Adrenal gland (tissue), 5 donors: ENCODE measurements at regions not wholly inside any gene's neighbourhood (a gene's known extent, or its start where the extent isn't known, plus 50 kb on each side); places are given as distances from the start of the nearest gene placed in this dataset.

Source experiments
- POLR2A ChIP-seq, 2 donors: fragments of 450-650 bp; IDR thresholded peaks; one replicate each; pipeline ENCODE4 v1.6.1; 2017; ENCODE audit warnings: antibody characterized with exemption in 2 of 2, mild to moderate bottlenecking in 2 of 2, moderate library complexity in 1 of 2
- TF ChIP-seq, protein P1 (sequence below), 6 experiments: fragments of 450-650 bp in 4 of 6; fragments of 200-600 bp in 2 of 6; sonication (generic) in 1 of 6; IDR thresholded peaks; 1 replicate in 5 of 6; 2 replicates in 1 of 6; pipeline versions ENCODE4 v1.5.1 to v1.8.0; 2016 to 2021; ENCODE audit warnings: antibody characterized with exemption in 6 of 6, mild to moderate bottlenecking in 2 of 6, moderate library complexity in 1 of 6
- donor health status: DM: no; HTN: no; CAD: no.

DNA sequence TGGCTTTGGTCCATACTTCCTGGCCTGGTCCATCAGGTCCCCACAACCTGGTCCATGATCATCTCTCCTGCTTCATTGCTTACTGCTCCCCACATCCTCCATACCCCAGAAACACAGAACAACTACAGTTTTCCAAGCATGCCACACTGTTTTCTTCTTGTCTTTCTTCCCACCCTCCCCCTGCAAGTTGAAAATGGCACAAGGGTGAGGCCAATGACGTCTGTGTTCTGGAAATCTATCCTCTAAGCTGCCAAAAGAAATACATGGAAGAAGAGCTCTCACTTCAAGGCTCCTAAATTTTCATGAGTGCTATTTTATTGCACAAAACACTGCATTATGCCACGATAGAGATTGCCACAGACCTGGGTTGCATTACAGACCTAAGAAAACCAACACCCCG lies 404.4 kb downstream of the VPS13C start:
- TF ChIP-seq, protein P1, sequence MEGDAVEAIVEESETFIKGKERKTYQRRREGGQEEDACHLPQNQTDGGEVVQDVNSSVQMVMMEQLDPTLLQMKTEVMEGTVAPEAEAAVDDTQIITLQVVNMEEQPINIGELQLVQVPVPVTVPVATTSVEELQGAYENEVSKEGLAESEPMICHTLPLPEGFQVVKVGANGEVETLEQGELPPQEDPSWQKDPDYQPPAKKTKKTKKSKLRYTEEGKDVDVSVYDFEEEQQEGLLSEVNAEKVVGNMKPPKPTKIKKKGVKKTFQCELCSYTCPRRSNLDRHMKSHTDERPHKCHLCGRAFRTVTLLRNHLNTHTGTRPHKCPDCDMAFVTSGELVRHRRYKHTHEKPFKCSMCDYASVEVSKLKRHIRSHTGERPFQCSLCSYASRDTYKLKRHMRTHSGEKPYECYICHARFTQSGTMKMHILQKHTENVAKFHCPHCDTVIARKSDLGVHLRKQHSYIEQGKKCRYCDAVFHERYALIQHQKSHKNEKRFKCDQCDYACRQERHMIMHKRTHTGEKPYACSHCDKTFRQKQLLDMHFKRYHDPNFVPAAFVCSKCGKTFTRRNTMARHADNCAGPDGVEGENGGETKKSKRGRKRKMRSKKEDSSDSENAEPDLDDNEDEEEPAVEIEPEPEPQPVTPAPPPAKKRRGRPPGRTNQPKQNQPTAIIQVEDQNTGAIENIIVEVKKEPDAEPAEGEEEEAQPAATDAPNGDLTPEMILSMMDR (IDR thresholded peaks at IDR 0.05), result no peak
- TF ChIP-seq POLR2A (IDR thresholded peaks at IDR 0.05), result no peak
